ENCODE measurements at regions not wholly inside any gene's neighbourhood (a gene's known extent, or its start where the extent isn't known, plus 50 kb on each side); places are given as distances from the start of the nearest gene placed in this dataset.

GRCh38 chr2:114254875-114255274, 187.6 kb upstream of the DPP10 start:
- no peaks in the 10 kb centered on the region for H3K4me1 ChIP-seq (ENCODE audit: insufficient read depth, low read length, poor library complexity, severe bottlenecking)
- no peaks in the 10 kb centered on the region for H3K9me2 ChIP-seq (ENCODE audit: insufficient read depth, low read length)
- H3K9me3 ChIP-seq (ENCODE audit: low read length): no peaks in the 10 kb centered on the region
- no peaks in the 10 kb centered on the region for H3K36me3 ChIP-seq (ENCODE audit: insufficient read depth, low read length)
- no peak overlapping the region for H3K4me3 ChIP-seq (ENCODE audit: low read depth, low read length, poor library complexity, severe bottlenecking)
- no peaks in the 10 kb centered on the region for H4K20me1 ChIP-seq (ENCODE audit: insufficient read depth, low read length)
- POLR2A ChIA-PET: no interaction called here
- TF ChIP-seq EZH2phosphoT487 (IDR thresholded peaks at IDR 0.05; ENCODE audit: borderline replicate concordance, low read depth, low read length): no peak
- TF ChIP-seq, protein P1, sequence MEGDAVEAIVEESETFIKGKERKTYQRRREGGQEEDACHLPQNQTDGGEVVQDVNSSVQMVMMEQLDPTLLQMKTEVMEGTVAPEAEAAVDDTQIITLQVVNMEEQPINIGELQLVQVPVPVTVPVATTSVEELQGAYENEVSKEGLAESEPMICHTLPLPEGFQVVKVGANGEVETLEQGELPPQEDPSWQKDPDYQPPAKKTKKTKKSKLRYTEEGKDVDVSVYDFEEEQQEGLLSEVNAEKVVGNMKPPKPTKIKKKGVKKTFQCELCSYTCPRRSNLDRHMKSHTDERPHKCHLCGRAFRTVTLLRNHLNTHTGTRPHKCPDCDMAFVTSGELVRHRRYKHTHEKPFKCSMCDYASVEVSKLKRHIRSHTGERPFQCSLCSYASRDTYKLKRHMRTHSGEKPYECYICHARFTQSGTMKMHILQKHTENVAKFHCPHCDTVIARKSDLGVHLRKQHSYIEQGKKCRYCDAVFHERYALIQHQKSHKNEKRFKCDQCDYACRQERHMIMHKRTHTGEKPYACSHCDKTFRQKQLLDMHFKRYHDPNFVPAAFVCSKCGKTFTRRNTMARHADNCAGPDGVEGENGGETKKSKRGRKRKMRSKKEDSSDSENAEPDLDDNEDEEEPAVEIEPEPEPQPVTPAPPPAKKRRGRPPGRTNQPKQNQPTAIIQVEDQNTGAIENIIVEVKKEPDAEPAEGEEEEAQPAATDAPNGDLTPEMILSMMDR (conservative IDR thresholded peaks at IDR 0.05; ENCODE audit: low read length): no peak
- intact Hi-C loops (cut with micrococcal nuclease; ENCODE audit: unreplicated experiment): no loop called here
- H2AFZ ChIP-seq (ENCODE audit: low read length): no peak overlapping the region
- H3K27ac ChIP-seq (ENCODE audit: low read depth, low read length, poor library complexity, severe bottlenecking): no peak overlapping the region
- CTCF ChIA-PET (ENCODE audit: unreplicated experiment): no interaction called here
- no peaks in the 10 kb centered on the region for H3K79me2 ChIP-seq (ENCODE audit: insufficient read depth, low read depth, low read length)
- no TSS peak for BruUV-seq (replicated peaks)
- DNase-seq (ENCODE audit: low spot score): no peak
- no peak overlapping the region for H3K4me2 ChIP-seq (ENCODE audit: low read length)

- Histone ChIP-seq H2AFZ (ENCODE audit: low read length) (no peak overlapping the region), H3K79me2 (ENCODE audit: insufficient read depth, low read depth, low read length) (no peaks in the 10 kb centered on the region), H3K9me2 (ENCODE audit: insufficient read depth, low read length) (no peaks in the 10 kb centered on the region), H3K4me2 (ENCODE audit: low read length) (no peak overlapping the region), H3K4me1 (ENCODE audit: insufficient read depth, low read length, poor library complexity, severe bottlenecking) (no peaks in the 10 kb centered on the region), H3K27ac (ENCODE audit: low read depth, low read length, poor library complexity, severe bottlenecking) (no peak overlapping the region), H3K36me3 (ENCODE audit: insufficient read depth, low read length) (no peaks in the 10 kb centered on the region), H4K20me1 (ENCODE audit: insufficient read depth, low read length) (no peaks in the 10 kb centered on the region), H3K9me3 (ENCODE audit: low read length) (no peaks in the 10 kb centered on the region), H3K4me3 (ENCODE audit: low read depth, low read length, poor library complexity, severe bottlenecking) (no peak overlapping the region)
- CTCF ChIA-PET (ENCODE audit: unreplicated experiment): no interaction called here
- POLR2A ChIA-PET: no interaction called here
- no peak for DNase-seq (ENCODE audit: low spot score)
- no TSS peak for BruUV-seq (replicated peaks)
- intact Hi-C loops (cut with micrococcal nuclease; ENCODE audit: unreplicated experiment): no loop called here
- no peak for TF ChIP-seq EZH2phosphoT487 (IDR thresholded peaks at IDR 0.05; ENCODE audit: borderline replicate concordance, low read depth, low read length)
- TF ChIP-seq, protein P1 (conservative IDR thresholded peaks at IDR 0.05; ENCODE audit: low read length): no peak
Measured at GRCh38 chr2:114259389-114259788, 183.1 kb upstream of the DPP10 start.

DNA sequence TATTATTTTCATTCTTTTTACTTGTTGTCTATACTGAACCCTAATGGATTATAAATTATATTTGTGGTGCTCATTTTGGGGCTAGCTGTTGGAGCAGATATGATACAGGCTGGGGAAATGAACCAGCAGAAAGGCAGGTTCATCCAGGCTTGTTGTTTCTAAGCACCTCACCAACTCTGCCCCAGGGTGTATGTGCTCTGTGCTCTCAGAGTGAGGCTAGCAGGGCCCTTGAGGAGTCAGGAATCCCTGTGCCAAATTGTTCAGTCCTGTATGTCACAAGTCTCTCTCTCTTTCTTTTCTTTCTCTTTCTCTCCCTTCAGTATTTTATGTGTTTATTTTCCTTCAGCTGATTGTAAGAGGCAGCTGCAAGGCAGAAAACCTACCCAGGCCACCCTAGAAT, 181.1 kb upstream of the DPP10 start:
- no peak for TF ChIP-seq EZH2phosphoT487 (IDR thresholded peaks at IDR 0.05; ENCODE audit: borderline replicate concordance, low read depth, low read length)
- TF ChIP-seq, protein P1 (conservative IDR thresholded peaks at IDR 0.05; ENCODE audit: low read length): no peak
- H3K79me2 ChIP-seq (ENCODE audit: insufficient read depth, low read depth, low read length): no peaks in the 10 kb centered on the region
- DNase-seq (ENCODE audit: low spot score): no peak
- no peaks in the 10 kb centered on the region for H4K20me1 ChIP-seq (ENCODE audit: insufficient read depth, low read length)
- no peaks in the 10 kb centered on the region for H3K9me3 ChIP-seq (ENCODE audit: low read length)
- H3K36me3 ChIP-seq (ENCODE audit: insufficient read depth, low read length): no peaks in the 10 kb centered on the region
- H2AFZ ChIP-seq (ENCODE audit: low read length): no peak overlapping the region
- ChIA-PET POLR2A (no interaction called here), CTCF (ENCODE audit: unreplicated experiment) (no interaction called here)
- H3K4me2 ChIP-seq (ENCODE audit: low read length): no peak overlapping the region
- H3K4me3 ChIP-seq (ENCODE audit: low read depth, low read length, poor library complexity, severe bottlenecking): no peak overlapping the region
- intact Hi-C loops (cut with micrococcal nuclease; ENCODE audit: unreplicated experiment): no loop called here
- no peak overlapping the region for H3K27ac ChIP-seq (ENCODE audit: low read depth, low read length, poor library complexity, severe bottlenecking)
- no TSS peak for BruUV-seq (replicated peaks)
- H3K9me2 ChIP-seq (ENCODE audit: insufficient read depth, low read length): no peaks in the 10 kb centered on the region
- H3K4me1 ChIP-seq (ENCODE audit: insufficient read depth, low read length, poor library complexity, severe bottlenecking): no peaks in the 10 kb centered on the region

Data from OCI-LY7 (cell line).